WTC11 (cell line): ENCODE measurements at regions not wholly inside any gene's neighbourhood (a gene's known extent, or its start where the extent isn't known, plus 50 kb on each side); places are given as distances from the start of the nearest gene placed in this dataset.

Experiments
- ATAC-seq: fragments of 200-7000 bp; cut with Tn5 transposase; 2 replicates; pipeline ENCODE4 v1.10.0; 2021; ENCODE audit warnings: mild to moderate bottlenecking, moderate library complexity
- CTCF ChIA-PET: fragments of 300-600 bp; sonication (Branson Sonifier 250); formaldehyde crosslinking; loops from one replicate; lab custom pipeline; 2021; ENCODE audit warnings: antibody characterized with exemption; lab: Charles Lee
- POLR2A ChIA-PET: fragments of 350-600 bp; sonication (Branson Sonifier 250); formaldehyde crosslinking; loops from one replicate; lab custom pipeline; 2021; ENCODE audit warnings: antibody characterized with exemption; lab: Charles Lee
- DNase-seq: peaks from one replicate; pipeline ENCODE4 v3.0.0; 2021; ENCODE audit warnings: low spot score
- H3K27ac Mint-ChIP-seq: 2 replicates; pipeline ENCODE4 v1.8.0; 2021; ENCODE audit warnings: mixed read lengths
- H3K27me3 Mint-ChIP-seq: 2 replicates; pipeline ENCODE4 v1.8.0; 2021; ENCODE audit warnings: low read depth, mild to moderate bottlenecking, moderate library complexity, mixed read lengths
- H3K36me3 Mint-ChIP-seq: 2 replicates; pipeline ENCODE4 v1.8.0; 2021; ENCODE audit warnings: mixed read lengths
- H3K4me1 Mint-ChIP-seq: 2 replicates; pipeline ENCODE4 v1.8.0; 2022; ENCODE audit warnings: mixed read lengths
- H3K4me3 Mint-ChIP-seq: 2 replicates; pipeline ENCODE4 v1.8.0; 2021; ENCODE audit warnings: mild to moderate bottlenecking, moderate library complexity, mixed read lengths
- H3K9me3 Mint-ChIP-seq: 2 replicates; pipeline ENCODE4 v1.8.0; 2021; ENCODE audit warnings: mixed read lengths
- CREM ChIP-seq: sonication (generic); formaldehyde crosslinking; IDR thresholded peaks from 2 replicates; pipeline ENCODE4 v1.8.1; 2022; ENCODE audit warnings: mild to moderate bottlenecking, missing genetic modification reagents, moderate library complexity
- FOXP1 ChIP-seq: sonication (generic); formaldehyde crosslinking; IDR thresholded peaks from 2 replicates; pipeline ENCODE4 v1.8.0; 2022; ENCODE audit warnings: missing genetic modification reagents, mild to moderate bottlenecking, moderate library complexity, borderline replicate concordance
- NR1H2 ChIP-seq: sonication (generic); formaldehyde crosslinking; IDR thresholded peaks from 2 replicates; pipeline ENCODE4 v1.9.0; 2021; ENCODE audit warnings: mild to moderate bottlenecking, moderate library complexity, missing genetic modification reagents
- RORB ChIP-seq: fragments of 250-450 bp; sonication (Bioruptor Pico); IDR thresholded peaks from 2 replicates; pipeline ENCODE4 v1.9.0; 2021; ENCODE audit warnings: mild to moderate bottlenecking
- SMAD4 ChIP-seq: sonication (generic); formaldehyde crosslinking; IDR thresholded peaks from 2 replicates; pipeline ENCODE4 v1.8.0; 2022; ENCODE audit warnings: mild to moderate bottlenecking, missing genetic modification reagents
- TEAD4 ChIP-seq: sonication (generic); formaldehyde crosslinking; IDR thresholded peaks from 2 replicates; pipeline ENCODE4 v1.8.0; 2022; ENCODE audit warnings: mild to moderate bottlenecking, missing genetic modification reagents
- ZBTB21 ChIP-seq: sonication (generic); formaldehyde crosslinking; IDR thresholded peaks from 2 replicates; pipeline ENCODE4 v1.8.1; 2023; ENCODE audit warnings: mild to moderate bottlenecking, missing genetic modification reagents, borderline replicate concordance
- ZNF219 ChIP-seq: sonication (generic); formaldehyde crosslinking; IDR thresholded peaks from 2 replicates; pipeline ENCODE4 v1.8.0; 2023; ENCODE audit warnings: missing genetic modification reagents, mild to moderate bottlenecking, borderline replicate concordance
- ZNF232 ChIP-seq: sonication (generic); formaldehyde crosslinking; IDR thresholded peaks from 2 replicates; pipeline ENCODE4 v1.8.0; 2022; ENCODE audit warnings: mild to moderate bottlenecking, missing genetic modification reagents
- ZNF416 ChIP-seq: fragments of 250-450 bp; sonication (Bioruptor Pico); IDR thresholded peaks from 2 replicates; pipeline ENCODE4 v1.9.0; 2021; ENCODE audit warnings: mild to moderate bottlenecking, inconsistent platforms
- TF ChIP-seq, protein P1 (sequence below): sonication (generic); formaldehyde crosslinking; conservative IDR thresholded peaks from 2 replicates; pipeline ENCODE4 v1.8.1; 2023; ENCODE audit warnings: mild to moderate bottlenecking, low read depth, missing genetic modification reagents, moderate library complexity
- TF ChIP-seq, protein P2 (sequence below): fragments of 200-600 bp; IDR thresholded peaks from 2 replicates; pipeline ENCODE4 v1.8.0; 2022; ENCODE audit warnings: antibody characterized with exemption
- TF ChIP-seq, protein P3 (sequence below): fragments of 250-450 bp; sonication (Bioruptor Pico); IDR thresholded peaks from 2 replicates; pipeline ENCODE4 v1.8.0; 2021; ENCODE audit warnings: mild to moderate bottlenecking
- TF ChIP-seq, protein P4 (sequence below): sonication (generic); formaldehyde crosslinking; IDR thresholded peaks from 2 replicates; pipeline ENCODE4 v1.8.0; 2022; ENCODE audit warnings: mild to moderate bottlenecking, missing genetic modification reagents
- TF ChIP-seq, protein P5 (sequence below): sonication (generic); formaldehyde crosslinking; IDR thresholded peaks from 2 replicates; pipeline ENCODE4 v1.8.1; 2022; ENCODE audit warnings: mild to moderate bottlenecking, moderate library complexity, missing genetic modification reagents
- TF ChIP-seq, protein P6 (sequence below): sonication (generic); formaldehyde crosslinking; IDR thresholded peaks from 2 replicates; pipeline ENCODE4 v1.8.0; 2022; ENCODE audit warnings: mild to moderate bottlenecking, missing genetic modification reagents
- TF ChIP-seq, protein P7 (sequence below): sonication (generic); formaldehyde crosslinking; IDR thresholded peaks from 2 replicates; pipeline ENCODE4 v1.8.0; 2022; ENCODE audit warnings: mild to moderate bottlenecking, missing genetic modification reagents
- TF ChIP-seq, protein P8 (sequence below): sonication (generic); formaldehyde crosslinking; IDR thresholded peaks from 2 replicates; pipeline ENCODE4 v1.8.0; 2022; ENCODE audit warnings: missing genetic modification reagents

DNA sequence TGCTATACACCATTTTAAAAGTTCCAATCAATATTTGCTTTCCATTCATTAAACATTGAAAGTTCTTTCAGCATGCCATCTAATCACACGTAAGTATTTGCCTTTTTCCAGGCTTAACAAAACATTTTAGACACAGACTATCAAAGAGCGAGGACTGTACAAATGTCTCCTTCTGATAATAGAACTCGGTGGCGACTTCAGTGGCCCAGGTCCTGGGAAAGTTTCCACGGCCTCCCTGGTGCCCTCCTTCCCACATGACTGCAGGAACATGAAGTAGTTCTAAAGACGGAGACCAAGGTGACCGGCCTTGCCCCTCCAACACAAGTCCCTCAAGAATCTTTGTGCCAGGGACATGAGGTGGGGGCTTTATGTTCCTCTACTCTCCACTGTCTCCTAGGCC is 174.6 kb upstream of the KBTBD8 start:
- no peaks in the 10 kb centered on the region for H3K27me3 Mint-ChIP-seq
- no peak for DNase-seq
- H3K9me3 Mint-ChIP-seq, result peaks cover 4% of the 10 kb centered on the region; the same call in 1 of the 2 replicates
- TF ChIP-seq, protein P1, sequence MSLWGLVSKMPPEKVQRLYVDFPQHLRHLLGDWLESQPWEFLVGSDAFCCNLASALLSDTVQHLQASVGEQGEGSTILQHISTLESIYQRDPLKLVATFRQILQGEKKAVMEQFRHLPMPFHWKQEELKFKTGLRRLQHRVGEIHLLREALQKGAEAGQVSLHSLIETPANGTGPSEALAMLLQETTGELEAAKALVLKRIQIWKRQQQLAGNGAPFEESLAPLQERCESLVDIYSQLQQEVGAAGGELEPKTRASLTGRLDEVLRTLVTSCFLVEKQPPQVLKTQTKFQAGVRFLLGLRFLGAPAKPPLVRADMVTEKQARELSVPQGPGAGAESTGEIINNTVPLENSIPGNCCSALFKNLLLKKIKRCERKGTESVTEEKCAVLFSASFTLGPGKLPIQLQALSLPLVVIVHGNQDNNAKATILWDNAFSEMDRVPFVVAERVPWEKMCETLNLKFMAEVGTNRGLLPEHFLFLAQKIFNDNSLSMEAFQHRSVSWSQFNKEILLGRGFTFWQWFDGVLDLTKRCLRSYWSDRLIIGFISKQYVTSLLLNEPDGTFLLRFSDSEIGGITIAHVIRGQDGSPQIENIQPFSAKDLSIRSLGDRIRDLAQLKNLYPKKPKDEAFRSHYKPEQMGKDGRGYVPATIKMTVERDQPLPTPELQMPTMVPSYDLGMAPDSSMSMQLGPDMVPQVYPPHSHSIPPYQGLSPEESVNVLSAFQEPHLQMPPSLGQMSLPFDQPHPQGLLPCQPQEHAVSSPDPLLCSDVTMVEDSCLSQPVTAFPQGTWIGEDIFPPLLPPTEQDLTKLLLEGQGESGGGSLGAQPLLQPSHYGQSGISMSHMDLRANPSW (CRISPR knock-in tag), result no peak
- TF ChIP-seq CREM (CRISPR knock-in tag) (no peak), ZNF219 (CRISPR knock-in tag) (no peak), ZNF416 (CRISPR knock-in tag) (no peak), RORB (CRISPR knock-in tag) (no peak), NR1H2 (CRISPR knock-in tag) (no peak), FOXP1 (CRISPR knock-in tag) (no peak), ZNF232 (CRISPR knock-in tag) (no peak), TEAD4 (CRISPR knock-in tag) (no peak), ZBTB21 (CRISPR knock-in tag) (no peak), SMAD4 (CRISPR knock-in tag) (no peak)
- TF ChIP-seq, protein P2, sequence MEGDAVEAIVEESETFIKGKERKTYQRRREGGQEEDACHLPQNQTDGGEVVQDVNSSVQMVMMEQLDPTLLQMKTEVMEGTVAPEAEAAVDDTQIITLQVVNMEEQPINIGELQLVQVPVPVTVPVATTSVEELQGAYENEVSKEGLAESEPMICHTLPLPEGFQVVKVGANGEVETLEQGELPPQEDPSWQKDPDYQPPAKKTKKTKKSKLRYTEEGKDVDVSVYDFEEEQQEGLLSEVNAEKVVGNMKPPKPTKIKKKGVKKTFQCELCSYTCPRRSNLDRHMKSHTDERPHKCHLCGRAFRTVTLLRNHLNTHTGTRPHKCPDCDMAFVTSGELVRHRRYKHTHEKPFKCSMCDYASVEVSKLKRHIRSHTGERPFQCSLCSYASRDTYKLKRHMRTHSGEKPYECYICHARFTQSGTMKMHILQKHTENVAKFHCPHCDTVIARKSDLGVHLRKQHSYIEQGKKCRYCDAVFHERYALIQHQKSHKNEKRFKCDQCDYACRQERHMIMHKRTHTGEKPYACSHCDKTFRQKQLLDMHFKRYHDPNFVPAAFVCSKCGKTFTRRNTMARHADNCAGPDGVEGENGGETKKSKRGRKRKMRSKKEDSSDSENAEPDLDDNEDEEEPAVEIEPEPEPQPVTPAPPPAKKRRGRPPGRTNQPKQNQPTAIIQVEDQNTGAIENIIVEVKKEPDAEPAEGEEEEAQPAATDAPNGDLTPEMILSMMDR, result no peak
- TF ChIP-seq, protein P3, sequence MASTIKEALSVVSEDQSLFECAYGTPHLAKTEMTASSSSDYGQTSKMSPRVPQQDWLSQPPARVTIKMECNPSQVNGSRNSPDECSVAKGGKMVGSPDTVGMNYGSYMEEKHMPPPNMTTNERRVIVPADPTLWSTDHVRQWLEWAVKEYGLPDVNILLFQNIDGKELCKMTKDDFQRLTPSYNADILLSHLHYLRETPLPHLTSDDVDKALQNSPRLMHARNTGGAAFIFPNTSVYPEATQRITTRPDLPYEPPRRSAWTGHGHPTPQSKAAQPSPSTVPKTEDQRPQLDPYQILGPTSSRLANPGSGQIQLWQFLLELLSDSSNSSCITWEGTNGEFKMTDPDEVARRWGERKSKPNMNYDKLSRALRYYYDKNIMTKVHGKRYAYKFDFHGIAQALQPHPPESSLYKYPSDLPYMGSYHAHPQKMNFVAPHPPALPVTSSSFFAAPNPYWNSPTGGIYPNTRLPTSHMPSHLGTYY, result no peak
- TF ChIP-seq, protein P4, sequence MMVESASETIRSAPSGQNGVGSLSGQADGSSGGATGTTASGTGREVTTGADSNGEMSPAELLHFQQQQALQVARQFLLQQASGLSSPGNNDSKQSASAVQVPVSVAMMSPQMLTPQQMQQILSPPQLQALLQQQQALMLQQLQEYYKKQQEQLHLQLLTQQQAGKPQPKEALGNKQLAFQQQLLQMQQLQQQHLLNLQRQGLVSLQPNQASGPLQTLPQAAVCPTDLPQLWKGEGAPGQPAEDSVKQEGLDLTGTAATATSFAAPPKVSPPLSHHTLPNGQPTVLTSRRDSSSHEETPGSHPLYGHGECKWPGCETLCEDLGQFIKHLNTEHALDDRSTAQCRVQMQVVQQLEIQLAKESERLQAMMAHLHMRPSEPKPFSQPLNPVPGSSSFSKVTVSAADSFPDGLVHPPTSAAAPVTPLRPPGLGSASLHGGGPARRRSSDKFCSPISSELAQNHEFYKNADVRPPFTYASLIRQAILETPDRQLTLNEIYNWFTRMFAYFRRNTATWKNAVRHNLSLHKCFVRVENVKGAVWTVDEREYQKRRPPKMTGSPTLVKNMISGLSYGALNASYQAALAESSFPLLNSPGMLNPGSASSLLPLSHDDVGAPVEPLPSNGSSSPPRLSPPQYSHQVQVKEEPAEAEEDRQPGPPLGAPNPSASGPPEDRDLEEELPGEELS (CRISPR knock-in tag), result no peak
- TF ChIP-seq, protein P5, sequence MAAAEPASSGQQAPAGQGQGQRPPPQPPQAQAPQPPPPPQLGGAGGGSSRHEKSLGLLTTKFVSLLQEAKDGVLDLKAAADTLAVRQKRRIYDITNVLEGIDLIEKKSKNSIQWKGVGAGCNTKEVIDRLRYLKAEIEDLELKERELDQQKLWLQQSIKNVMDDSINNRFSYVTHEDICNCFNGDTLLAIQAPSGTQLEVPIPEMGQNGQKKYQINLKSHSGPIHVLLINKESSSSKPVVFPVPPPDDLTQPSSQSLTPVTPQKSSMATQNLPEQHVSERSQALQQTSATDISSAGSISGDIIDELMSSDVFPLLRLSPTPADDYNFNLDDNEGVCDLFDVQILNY (CRISPR knock-in tag), result no peak
- TF ChIP-seq, protein P6, sequence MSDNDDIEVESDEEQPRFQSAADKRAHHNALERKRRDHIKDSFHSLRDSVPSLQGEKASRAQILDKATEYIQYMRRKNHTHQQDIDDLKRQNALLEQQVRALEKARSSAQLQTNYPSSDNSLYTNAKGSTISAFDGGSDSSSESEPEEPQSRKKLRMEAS (CRISPR knock-in tag), result no peak
- TF ChIP-seq, protein P7, sequence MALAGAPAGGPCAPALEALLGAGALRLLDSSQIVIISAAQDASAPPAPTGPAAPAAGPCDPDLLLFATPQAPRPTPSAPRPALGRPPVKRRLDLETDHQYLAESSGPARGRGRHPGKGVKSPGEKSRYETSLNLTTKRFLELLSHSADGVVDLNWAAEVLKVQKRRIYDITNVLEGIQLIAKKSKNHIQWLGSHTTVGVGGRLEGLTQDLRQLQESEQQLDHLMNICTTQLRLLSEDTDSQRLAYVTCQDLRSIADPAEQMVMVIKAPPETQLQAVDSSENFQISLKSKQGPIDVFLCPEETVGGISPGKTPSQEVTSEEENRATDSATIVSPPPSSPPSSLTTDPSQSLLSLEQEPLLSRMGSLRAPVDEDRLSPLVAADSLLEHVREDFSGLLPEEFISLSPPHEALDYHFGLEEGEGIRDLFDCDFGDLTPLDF, result no peak
- TF ChIP-seq, protein P8, sequence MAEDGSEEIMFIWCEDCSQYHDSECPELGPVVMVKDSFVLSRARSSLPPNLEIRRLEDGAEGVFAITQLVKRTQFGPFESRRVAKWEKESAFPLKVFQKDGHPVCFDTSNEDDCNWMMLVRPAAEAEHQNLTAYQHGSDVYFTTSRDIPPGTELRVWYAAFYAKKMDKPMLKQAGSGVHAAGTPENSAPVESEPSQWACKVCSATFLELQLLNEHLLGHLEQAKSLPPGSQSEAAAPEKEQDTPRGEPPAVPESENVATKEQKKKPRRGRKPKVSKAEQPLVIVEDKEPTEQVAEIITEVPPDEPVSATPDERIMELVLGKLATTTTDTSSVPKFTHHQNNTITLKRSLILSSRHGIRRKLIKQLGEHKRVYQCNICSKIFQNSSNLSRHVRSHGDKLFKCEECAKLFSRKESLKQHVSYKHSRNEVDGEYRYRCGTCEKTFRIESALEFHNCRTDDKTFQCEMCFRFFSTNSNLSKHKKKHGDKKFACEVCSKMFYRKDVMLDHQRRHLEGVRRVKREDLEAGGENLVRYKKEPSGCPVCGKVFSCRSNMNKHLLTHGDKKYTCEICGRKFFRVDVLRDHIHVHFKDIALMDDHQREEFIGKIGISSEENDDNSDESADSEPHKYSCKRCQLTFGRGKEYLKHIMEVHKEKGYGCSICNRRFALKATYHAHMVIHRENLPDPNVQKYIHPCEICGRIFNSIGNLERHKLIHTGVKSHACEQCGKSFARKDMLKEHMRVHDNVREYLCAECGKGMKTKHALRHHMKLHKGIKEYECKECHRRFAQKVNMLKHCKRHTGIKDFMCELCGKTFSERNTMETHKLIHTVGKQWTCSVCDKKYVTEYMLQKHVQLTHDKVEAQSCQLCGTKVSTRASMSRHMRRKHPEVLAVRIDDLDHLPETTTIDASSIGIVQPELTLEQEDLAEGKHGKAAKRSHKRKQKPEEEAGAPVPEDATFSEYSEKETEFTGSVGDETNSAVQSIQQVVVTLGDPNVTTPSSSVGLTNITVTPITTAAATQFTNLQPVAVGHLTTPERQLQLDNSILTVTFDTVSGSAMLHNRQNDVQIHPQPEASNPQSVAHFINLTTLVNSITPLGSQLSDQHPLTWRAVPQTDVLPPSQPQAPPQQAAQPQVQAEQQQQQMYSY, result no peak
- H3K36me3 Mint-ChIP-seq, result no peaks in the 10 kb centered on the region
- H3K4me1 Mint-ChIP-seq, result peaks cover 28% of the 10 kb centered on the region
- no peak overlapping the region for H3K4me3 Mint-ChIP-seq
- ATAC-seq, result no peak
- ChIA-PET CTCF (interaction anchor here (2.1 kb wide), 1 partner anchor 36 kb away, joined by 24 read pairs; no protein-coding TSS in a partner anchor), POLR2A (no interaction called here)
- H3K27ac Mint-ChIP-seq, result no peak overlapping the region
